ENCODE measurements at regions not wholly inside any gene's neighbourhood (a gene's known extent, or its start where the extent isn't known, plus 50 kb on each side); places are given as distances from the start of the nearest gene placed in this dataset.

GRCh38 chr7:153027904-153028303, 268.4 kb downstream of the ACTR3B start:
- Histone ChIP-seq H3K9me3 (no peaks in the 10 kb centered on the region), H3K36me3 (ENCODE audit: control insufficient read depth in 2 of 2, extremely low read depth in 1 of 2, insufficient read depth in 1 of 2, low read length in 1 of 2) (no peaks in the 10 kb centered on the region), H3K4me3 (ENCODE audit: control insufficient read depth in 1 of 2, extremely low read depth in 1 of 2, low read length in 1 of 2) (no peak overlapping the region), H3K4me1 (ENCODE audit: control insufficient read depth in 1 of 2, extremely low read depth in 1 of 2, insufficient read depth in 2 of 2, low read length in 2 of 2) (no peaks in the 10 kb centered on the region), H3K27ac (ENCODE audit: low read length) (no peak overlapping the region), H3K27me3 (replicated peaks in 1 of 2; ENCODE audit: control insufficient read depth in 2 of 2, extremely low read depth in 1 of 2, insufficient read depth in 2 of 2, low read length in 1 of 2) (no peaks in the 10 kb centered on the region)
- Mint-ChIP-seq H3K27me3 (peaks cover 0 to 4% of the 10 kb centered on the region in 2 donors), H3K4me1 (no peaks in the 10 kb centered on the region), H3K9me3 (no peaks in the 10 kb centered on the region), H3K4me3 (no peak overlapping the region), H3K27ac (no peak overlapping the region), H3K36me3 (no peaks in the 10 kb centered on the region)
- no CpG with 5 or more reads among the region's 13 CpGs for WGBS (ENCODE audit: insufficient coverage)
- ChIA-PET CTCF (no interaction called here), POLR2A (no interaction called here)
- DNase-seq (no peak), ATAC-seq (replicated peaks in 1 of 4) (no peak)

GRCh38 chr7:153030976-153031375, 271.4 kb downstream of the ACTR3B start:
- H3K9me3 Mint-ChIP-seq: no peaks in the 10 kb centered on the region
- H3K4me3 Mint-ChIP-seq: no peak overlapping the region
- no peaks in the 10 kb centered on the region for H3K36me3 Mint-ChIP-seq
- no peaks in the 10 kb centered on the region for H3K4me1 Mint-ChIP-seq
- DNase-seq (no peak), ATAC-seq (replicated peaks in 1 of 4) (no peak)
- Histone ChIP-seq H3K4me1 (ENCODE audit: control insufficient read depth in 1 of 2, extremely low read depth in 1 of 2, insufficient read depth in 2 of 2, low read length in 2 of 2) (no peaks in the 10 kb centered on the region), H3K4me3 (ENCODE audit: control insufficient read depth in 1 of 2, extremely low read depth in 1 of 2, low read length in 1 of 2) (no peak overlapping the region), H3K27me3 (replicated peaks in 1 of 2; ENCODE audit: control insufficient read depth in 2 of 2, extremely low read depth in 1 of 2, insufficient read depth in 2 of 2, low read length in 1 of 2) (no peaks in the 10 kb centered on the region), H3K27ac (ENCODE audit: low read length) (no peak overlapping the region), H3K9me3 (no peaks in the 10 kb centered on the region), H3K36me3 (ENCODE audit: control insufficient read depth in 2 of 2, extremely low read depth in 1 of 2, insufficient read depth in 1 of 2, low read length in 1 of 2) (no peaks in the 10 kb centered on the region)
- peaks cover 0 to 4% of the 10 kb centered on the region in 2 donors for H3K27me3 Mint-ChIP-seq
- no CpG with 5 or more reads among the region's 5 CpGs for WGBS (ENCODE audit: insufficient coverage)
- ChIA-PET CTCF (no interaction called here), POLR2A (no interaction called here)
- H3K27ac Mint-ChIP-seq: no peak overlapping the region

GRCh38 chr7:153034791-153035190, 275.2 kb downstream of the ACTR3B start:
- no peaks in the 10 kb centered on the region for H3K36me3 Mint-ChIP-seq
- ChIA-PET CTCF (no interaction called here), POLR2A (no interaction called here)
- Histone ChIP-seq H3K36me3 (ENCODE audit: control insufficient read depth in 2 of 2, extremely low read depth in 1 of 2, insufficient read depth in 1 of 2, low read length in 1 of 2) (no peaks in the 10 kb centered on the region), H3K27me3 (replicated peaks in 1 of 2; ENCODE audit: control insufficient read depth in 2 of 2, extremely low read depth in 1 of 2, insufficient read depth in 2 of 2, low read length in 1 of 2) (peaks cover 0 to 2% of the 10 kb centered on the region in 2 experiments), H3K9me3 (no peaks in the 10 kb centered on the region), H3K27ac (ENCODE audit: low read length) (no peak overlapping the region), H3K4me1 (ENCODE audit: control insufficient read depth in 1 of 2, extremely low read depth in 1 of 2, insufficient read depth in 2 of 2, low read length in 2 of 2) (no peaks in the 10 kb centered on the region), H3K4me3 (ENCODE audit: control insufficient read depth in 1 of 2, extremely low read depth in 1 of 2, low read length in 1 of 2) (no peak overlapping the region)
- ATAC-seq (replicated peaks in 1 of 4) (no peak), DNase-seq (no peak)
- H3K9me3 Mint-ChIP-seq: peaks cover 0 to 5% (median 0%) of the 10 kb centered on the region in 3 donors
- H3K27ac Mint-ChIP-seq: no peak overlapping the region
- H3K27me3 Mint-ChIP-seq: no peaks in the 10 kb centered on the region
- no peak overlapping the region for H3K4me3 Mint-ChIP-seq
- no peaks in the 10 kb centered on the region for H3K4me1 Mint-ChIP-seq
- WGBS (ENCODE audit: insufficient coverage): 85% methylated on average over 3 of the region's 8 CpGs

GRCh38 chr7:153036396-153037063, 277.0 kb downstream of the ACTR3B start:
- ChIA-PET POLR2A (no interaction called here), CTCF (no interaction called here)
- Mint-ChIP-seq H3K27ac (no peak overlapping the region), H3K36me3 (no peaks in the 10 kb centered on the region), H3K27me3 (no peaks in the 10 kb centered on the region), H3K4me3 (no peak overlapping the region), H3K4me1 (no peaks in the 10 kb centered on the region), H3K9me3 (peaks cover 0 to 5% (median 0%) of the 10 kb centered on the region in 3 donors)
- peaks cover 0 to 2% of the 10 kb centered on the region in 2 experiments for H3K27me3 ChIP-seq (replicated peaks in 1 of 2; ENCODE audit: control insufficient read depth in 2 of 2, extremely low read depth in 1 of 2, insufficient read depth in 2 of 2, low read length in 1 of 2)
- H3K27ac ChIP-seq (ENCODE audit: low read length): no peak overlapping the region
- ATAC-seq (replicated peaks in 1 of 4): no peak
- H3K4me1 ChIP-seq (ENCODE audit: control insufficient read depth in 1 of 2, extremely low read depth in 1 of 2, insufficient read depth in 2 of 2, low read length in 2 of 2): no peaks in the 10 kb centered on the region
- no peaks in the 10 kb centered on the region for H3K36me3 ChIP-seq (ENCODE audit: control insufficient read depth in 2 of 2, extremely low read depth in 1 of 2, insufficient read depth in 1 of 2, low read length in 1 of 2)
- H3K4me3 ChIP-seq (ENCODE audit: control insufficient read depth in 1 of 2, extremely low read depth in 1 of 2, low read length in 1 of 2): no peak overlapping the region
- H3K9me3 ChIP-seq: no peaks in the 10 kb centered on the region
- no peak for DNase-seq
- WGBS (ENCODE audit: insufficient coverage): no CpG with 5 or more reads among the region's 4 CpGs

- Mint-ChIP-seq H3K4me3 (no peak overlapping the region), H3K36me3 (no peaks in the 10 kb centered on the region), H3K27ac (no peak overlapping the region), H3K4me1 (no peaks in the 10 kb centered on the region), H3K27me3 (peaks cover 0 to 3% of the 10 kb centered on the region in 2 donors), H3K9me3 (no peaks in the 10 kb centered on the region)
- Histone ChIP-seq H3K9me3 (no peaks in the 10 kb centered on the region), H3K4me3 (ENCODE audit: control insufficient read depth in 1 of 2, extremely low read depth in 1 of 2, low read length in 1 of 2) (no peak overlapping the region), H3K27me3 (replicated peaks in 1 of 2; ENCODE audit: control insufficient read depth in 2 of 2, extremely low read depth in 1 of 2, insufficient read depth in 2 of 2, low read length in 1 of 2) (peaks cover 0 to 2% of the 10 kb centered on the region in 2 experiments), H3K4me1 (ENCODE audit: control insufficient read depth in 1 of 2, extremely low read depth in 1 of 2, insufficient read depth in 2 of 2, low read length in 2 of 2) (no peaks in the 10 kb centered on the region), H3K27ac (ENCODE audit: low read length) (no peak overlapping the region), H3K36me3 (ENCODE audit: control insufficient read depth in 2 of 2, extremely low read depth in 1 of 2, insufficient read depth in 1 of 2, low read length in 1 of 2) (no peaks in the 10 kb centered on the region)
- WGBS (ENCODE audit: insufficient coverage): 67% methylated on average over 7 of the region's 9 CpGs
- ATAC-seq (replicated peaks in 1 of 4) (no peak), DNase-seq (no peak)
- ChIA-PET CTCF (no interaction called here), POLR2A (no interaction called here)
These were observed 283.9 kb downstream of the ACTR3B start for GRCh38 chr7:153043440-153043839.

- no peaks in the 10 kb centered on the region for H3K36me3 Mint-ChIP-seq
- H3K4me3 Mint-ChIP-seq: no peak overlapping the region
- DNase-seq (no peak), ATAC-seq (replicated peaks in 1 of 4) (no peak)
- H3K27ac ChIP-seq (ENCODE audit: low read length): no peak overlapping the region
- peaks cover 0 to 3% of the 10 kb centered on the region in 2 donors for H3K27me3 Mint-ChIP-seq
- ChIA-PET CTCF (no interaction called here), POLR2A (no interaction called here)
- no peak overlapping the region for H3K4me3 ChIP-seq (ENCODE audit: control insufficient read depth in 1 of 2, extremely low read depth in 1 of 2, low read length in 1 of 2)
- no peaks in the 10 kb centered on the region for H3K4me1 ChIP-seq (ENCODE audit: control insufficient read depth in 1 of 2, extremely low read depth in 1 of 2, insufficient read depth in 2 of 2, low read length in 2 of 2)
- no peaks in the 10 kb centered on the region for H3K36me3 ChIP-seq (ENCODE audit: control insufficient read depth in 2 of 2, extremely low read depth in 1 of 2, insufficient read depth in 1 of 2, low read length in 1 of 2)
- no peaks in the 10 kb centered on the region for H3K9me3 ChIP-seq
- no peaks in the 10 kb centered on the region for H3K27me3 ChIP-seq (replicated peaks in 1 of 2; ENCODE audit: control insufficient read depth in 2 of 2, extremely low read depth in 1 of 2, insufficient read depth in 2 of 2, low read length in 1 of 2)
- H3K4me1 Mint-ChIP-seq: no peaks in the 10 kb centered on the region
- no peak overlapping the region for H3K27ac Mint-ChIP-seq
- H3K9me3 Mint-ChIP-seq: no peaks in the 10 kb centered on the region
These were observed 285.4 kb downstream of the ACTR3B start for GRCh38 chr7:153044981-153045380.

Data from T-cell (primary cell).